ENCODE measurements at regions not wholly inside any gene's neighbourhood (a gene's known extent, or its start where the extent isn't known, plus 50 kb on each side); places are given as distances from the start of the nearest gene placed in this dataset.

- Histone ChIP-seq H3K9me3 (ENCODE audit: severe bottlenecking) (no peaks in the 10 kb centered on the region), H3K4me3 (ENCODE audit: low read depth, low read length) (no peak overlapping the region), H3K27ac (no peak overlapping the region), H3K36me3 (no peaks in the 10 kb centered on the region), H3K27me3 (ENCODE audit: insufficient read depth, low read depth, severe bottlenecking) (peaks cover 43% of the 10 kb centered on the region)
- no peak for TF ChIP-seq CTCF (IDR thresholded peaks at IDR 0.05; ENCODE audit: low read depth, low read length)
- DNase-seq: no peak
These were observed 317.9 kb upstream of the ZNF32 start for GRCh38 chr10:43966571-43966965.

GRCh38 chr10:43965918-43966570, 317.4 kb upstream of the ZNF32 start:
- DNase-seq: no peak
- H3K36me3 ChIP-seq: no peaks in the 10 kb centered on the region
- H3K27ac ChIP-seq: no peak overlapping the region
- peaks cover 47% of the 10 kb centered on the region for H3K27me3 ChIP-seq (ENCODE audit: insufficient read depth, low read depth, severe bottlenecking)
- TF ChIP-seq CTCF (IDR thresholded peaks at IDR 0.05; ENCODE audit: low read depth, low read length): no peak
- H3K4me3 ChIP-seq (ENCODE audit: low read depth, low read length): no peak overlapping the region
- no peaks in the 10 kb centered on the region for H3K9me3 ChIP-seq (ENCODE audit: severe bottlenecking)

- H3K36me3 ChIP-seq: no peaks in the 10 kb centered on the region
- no peak overlapping the region for H3K27ac ChIP-seq
- no peak overlapping the region for H3K4me3 ChIP-seq (ENCODE audit: low read depth, low read length)
- no peak for DNase-seq
- peaks cover 52% of the 10 kb centered on the region for H3K27me3 ChIP-seq (ENCODE audit: insufficient read depth, low read depth, severe bottlenecking)
- no peak for TF ChIP-seq CTCF (IDR thresholded peaks at IDR 0.05; ENCODE audit: low read depth, low read length)
- no peaks in the 10 kb centered on the region for H3K9me3 ChIP-seq (ENCODE audit: severe bottlenecking)
These were observed 316.6 kb upstream of the ZNF32 start for GRCh38 chr10:43965033-43965917.

- no peak for TF ChIP-seq CTCF (IDR thresholded peaks at IDR 0.05; ENCODE audit: low read depth, low read length)
- Histone ChIP-seq H3K9me3 (ENCODE audit: severe bottlenecking) (no peaks in the 10 kb centered on the region), H3K27ac (no peak overlapping the region), H3K27me3 (ENCODE audit: insufficient read depth, low read depth, severe bottlenecking) (peaks cover 54% of the 10 kb centered on the region), H3K36me3 (no peaks in the 10 kb centered on the region), H3K4me3 (ENCODE audit: low read depth, low read length) (no peak overlapping the region)
- DNase-seq: no peak
These were observed 315.8 kb upstream of the ZNF32 start for GRCh38 chr10:43964486-43964885.

- H3K27ac ChIP-seq: no peak overlapping the region
- H3K4me3 ChIP-seq (ENCODE audit: low read depth, low read length): no peak overlapping the region
- no peak for TF ChIP-seq CTCF (IDR thresholded peaks at IDR 0.05; ENCODE audit: low read depth, low read length)
- peaks cover 53% of the 10 kb centered on the region for H3K27me3 ChIP-seq (ENCODE audit: insufficient read depth, low read depth, severe bottlenecking)
- DNase-seq: no peak
- no peaks in the 10 kb centered on the region for H3K9me3 ChIP-seq (ENCODE audit: severe bottlenecking)
- H3K36me3 ChIP-seq: no peaks in the 10 kb centered on the region
These were observed 315.2 kb upstream of the ZNF32 start for GRCh38 chr10:43963793-43964425.

Data from WERI-Rb-1 (cell line).